GM12878 (cell line): ENCODE measurements at regions not wholly inside any gene's neighbourhood (a gene's known extent, or its start where the extent isn't known, plus 50 kb on each side); places are given as distances from the start of the nearest gene placed in this dataset.

Experiments
- CUX1 ChIP-seq: IDR thresholded peaks from 2 replicates; pipeline ENCODE4 v1.6.1; 2012; ENCODE audit warnings: improper control_type of control experiment, low read depth, low read length; ENCODE audit not compliant: insufficient replicate concordance
- HSF1 ChIP-seq: fragments of 150-350 bp; IDR thresholded peaks from 2 replicates; pipeline ENCODE4 v1.6.1; 2014; ENCODE audit warnings: mild to moderate bottlenecking, low read depth, low read length
- NFIC ChIP-seq: IDR thresholded peaks from 2 replicates; pipeline ENCODE4 v1.6.1; 2012; ENCODE audit warnings: low read depth, mild to moderate bottlenecking, inconsistent platforms, low read length, moderate library complexity
- NKRF ChIP-seq: fragments of 450-650 bp; conservative IDR thresholded peaks from 2 replicates; pipeline ENCODE4 v1.6.1; 2017; ENCODE audit warnings: mild to moderate bottlenecking, moderate library complexity
- PKNOX1 ChIP-seq: fragments of 450-650 bp; IDR thresholded peaks from 2 replicates; pipeline ENCODE4 v1.6.1; 2016; ENCODE audit warnings: mild to moderate bottlenecking
- TCF7 ChIP-seq: IDR thresholded peaks from 2 replicates; pipeline ENCODE4 v1.6.1; 2014; ENCODE audit warnings: antibody characterized with exemption, borderline replicate concordance
- YY1 ChIP-seq: IDR thresholded peaks from 2 replicates; pipeline ENCODE4 v1.6.1; 2011; ENCODE audit warnings: low read depth, mild to moderate bottlenecking, low read length
- ZBTB4 ChIP-seq: fragments of 450-650 bp; formaldehyde crosslinking; IDR thresholded peaks from 2 replicates; pipeline ENCODE4 v1.4.0; 2022; ENCODE audit warnings: mild to moderate bottlenecking, moderate library complexity
- ZNF687 ChIP-seq: fragments of 450-650 bp; IDR thresholded peaks from 2 replicates; pipeline ENCODE4 v1.6.1; 2017; ENCODE audit warnings: mild to moderate bottlenecking, moderate library complexity
- TF ChIP-seq, protein P1 (sequence below): IDR thresholded peaks from 2 replicates; pipeline ENCODE4 v1.6.1; 2011; ENCODE audit warnings: borderline replicate concordance, low read depth, mild to moderate bottlenecking, moderate library complexity, low read length; ENCODE audit not compliant: insufficient read depth, poor library complexity, severe bottlenecking

- TF ChIP-seq ZNF687: no peak
- TF ChIP-seq NFIC: no peak
- no peak for TF ChIP-seq PKNOX1
- TF ChIP-seq HSF1: no peak
- TF ChIP-seq, protein P1, sequence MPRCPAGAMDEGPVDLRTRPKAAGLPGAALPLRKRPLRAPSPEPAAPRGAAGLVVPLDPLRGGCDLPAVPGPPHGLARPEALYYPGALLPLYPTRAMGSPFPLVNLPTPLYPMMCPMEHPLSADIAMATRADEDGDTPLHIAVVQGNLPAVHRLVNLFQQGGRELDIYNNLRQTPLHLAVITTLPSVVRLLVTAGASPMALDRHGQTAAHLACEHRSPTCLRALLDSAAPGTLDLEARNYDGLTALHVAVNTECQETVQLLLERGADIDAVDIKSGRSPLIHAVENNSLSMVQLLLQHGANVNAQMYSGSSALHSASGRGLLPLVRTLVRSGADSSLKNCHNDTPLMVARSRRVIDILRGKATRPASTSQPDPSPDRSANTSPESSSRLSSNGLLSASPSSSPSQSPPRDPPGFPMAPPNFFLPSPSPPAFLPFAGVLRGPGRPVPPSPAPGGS: no peak
- no peak for TF ChIP-seq TCF7
- TF ChIP-seq YY1: no peak
- no peak for TF ChIP-seq CUX1
- TF ChIP-seq ZBTB4 (CRISPR knock-in tag): no peak
- TF ChIP-seq NKRF: no peak
Measured at GRCh38 chr11:134999590-134999989, 587.5 kb upstream of the B3GAT1 start (continued).
